WERI-Rb-1 (cell line): ENCODE measurements at regions not wholly inside any gene's neighbourhood (a gene's known extent, or its start where the extent isn't known, plus 50 kb on each side); places are given as distances from the start of the nearest gene placed in this dataset.

Experiments used
- DNase-seq: peaks from one replicate; pipeline ENCODE4 v3.0.0-alpha.2; 2020
- H3K27ac ChIP-seq: fragments of 250-450 bp; sonication (Bioruptor Pico); 2 replicates; pipeline ENCODE4 v1.5.1; 2020; ENCODE audit warnings: mild to moderate bottlenecking, moderate library complexity
- H3K27me3 ChIP-seq: fragments of 250-450 bp; sonication (Bioruptor Pico); 2 replicates; pipeline ENCODE4 v1.5.1; 2021; ENCODE audit warnings: mild to moderate bottlenecking, low read depth, moderate library complexity; ENCODE audit not compliant: insufficient read depth, severe bottlenecking
- H3K36me3 ChIP-seq: fragments of 250-450 bp; sonication (Bioruptor Pico); 2 replicates; pipeline ENCODE4 v1.5.1; 2020; ENCODE audit warnings: mild to moderate bottlenecking, moderate library complexity
- H3K4me3 ChIP-seq: 2 replicates; pipeline ENCODE4 v1.5.1; 2011; ENCODE audit warnings: low read depth, mild to moderate bottlenecking, control low read depth, low read length
- H3K9me3 ChIP-seq: fragments of 250-450 bp; sonication (Bioruptor Pico); 2 replicates; pipeline ENCODE4 v1.5.1; 2021; ENCODE audit warnings: mild to moderate bottlenecking, moderate library complexity; ENCODE audit not compliant: severe bottlenecking
- TF ChIP-seq, protein P1 (sequence below): IDR thresholded peaks from 2 replicates; pipeline ENCODE4 v1.5.1; 2011; ENCODE audit warnings: low read depth, mild to moderate bottlenecking, control low read depth, inconsistent platforms, low read length

DNA sequence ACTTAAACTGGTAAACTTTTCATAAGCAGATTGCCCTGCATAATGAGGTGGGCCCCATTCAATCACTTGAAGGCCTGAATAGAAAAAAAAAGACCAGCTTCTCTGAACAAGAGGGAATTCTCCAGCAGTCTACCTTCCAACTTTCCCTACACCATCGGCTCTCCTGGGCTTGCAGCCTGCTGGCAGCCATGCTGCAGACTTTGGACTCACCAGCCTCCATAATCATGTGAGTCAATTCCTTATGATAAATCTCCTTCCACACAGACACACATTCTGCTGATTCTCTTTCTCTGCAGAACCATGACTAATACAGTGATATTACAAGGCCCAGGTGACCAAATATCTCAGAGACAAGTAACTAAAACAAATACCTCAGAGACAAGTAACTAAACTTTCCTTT is 113.8 kb upstream of the WDR17 start:
- no peaks in the 10 kb centered on the region for H3K27me3 ChIP-seq
- DNase-seq: no peak
- H3K36me3 ChIP-seq: no peaks in the 10 kb centered on the region
- no peak overlapping the region for H3K27ac ChIP-seq
- H3K4me3 ChIP-seq: no peak overlapping the region
- TF ChIP-seq, protein P1, sequence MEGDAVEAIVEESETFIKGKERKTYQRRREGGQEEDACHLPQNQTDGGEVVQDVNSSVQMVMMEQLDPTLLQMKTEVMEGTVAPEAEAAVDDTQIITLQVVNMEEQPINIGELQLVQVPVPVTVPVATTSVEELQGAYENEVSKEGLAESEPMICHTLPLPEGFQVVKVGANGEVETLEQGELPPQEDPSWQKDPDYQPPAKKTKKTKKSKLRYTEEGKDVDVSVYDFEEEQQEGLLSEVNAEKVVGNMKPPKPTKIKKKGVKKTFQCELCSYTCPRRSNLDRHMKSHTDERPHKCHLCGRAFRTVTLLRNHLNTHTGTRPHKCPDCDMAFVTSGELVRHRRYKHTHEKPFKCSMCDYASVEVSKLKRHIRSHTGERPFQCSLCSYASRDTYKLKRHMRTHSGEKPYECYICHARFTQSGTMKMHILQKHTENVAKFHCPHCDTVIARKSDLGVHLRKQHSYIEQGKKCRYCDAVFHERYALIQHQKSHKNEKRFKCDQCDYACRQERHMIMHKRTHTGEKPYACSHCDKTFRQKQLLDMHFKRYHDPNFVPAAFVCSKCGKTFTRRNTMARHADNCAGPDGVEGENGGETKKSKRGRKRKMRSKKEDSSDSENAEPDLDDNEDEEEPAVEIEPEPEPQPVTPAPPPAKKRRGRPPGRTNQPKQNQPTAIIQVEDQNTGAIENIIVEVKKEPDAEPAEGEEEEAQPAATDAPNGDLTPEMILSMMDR: no peak
- H3K9me3 ChIP-seq: no peaks in the 10 kb centered on the region

DNA sequence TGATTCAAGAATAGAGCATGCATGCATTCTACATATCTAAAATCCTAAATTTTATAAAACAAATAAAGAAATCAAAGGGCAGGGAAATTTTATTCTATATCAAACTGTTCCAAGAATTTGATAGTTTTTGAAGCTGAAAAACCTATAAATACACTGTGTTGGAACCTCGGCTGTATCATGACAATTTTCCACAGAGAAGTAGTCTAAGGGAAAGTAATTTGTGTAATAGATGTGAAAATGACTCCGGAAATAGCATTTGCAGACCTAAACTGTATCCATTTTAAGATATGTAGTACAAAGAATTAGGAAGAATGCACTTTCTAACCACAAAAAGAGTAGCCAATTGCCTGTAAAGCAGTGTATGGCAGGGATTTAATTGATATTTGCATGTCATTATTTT is 112.5 kb upstream of the WDR17 start:
- TF ChIP-seq, protein P1: no peak
- H3K36me3 ChIP-seq: no peaks in the 10 kb centered on the region
- H3K9me3 ChIP-seq: no peaks in the 10 kb centered on the region
- no peak overlapping the region for H3K4me3 ChIP-seq
- no peak for DNase-seq
- no peaks in the 10 kb centered on the region for H3K27me3 ChIP-seq
- H3K27ac ChIP-seq: no peak overlapping the region

DNA sequence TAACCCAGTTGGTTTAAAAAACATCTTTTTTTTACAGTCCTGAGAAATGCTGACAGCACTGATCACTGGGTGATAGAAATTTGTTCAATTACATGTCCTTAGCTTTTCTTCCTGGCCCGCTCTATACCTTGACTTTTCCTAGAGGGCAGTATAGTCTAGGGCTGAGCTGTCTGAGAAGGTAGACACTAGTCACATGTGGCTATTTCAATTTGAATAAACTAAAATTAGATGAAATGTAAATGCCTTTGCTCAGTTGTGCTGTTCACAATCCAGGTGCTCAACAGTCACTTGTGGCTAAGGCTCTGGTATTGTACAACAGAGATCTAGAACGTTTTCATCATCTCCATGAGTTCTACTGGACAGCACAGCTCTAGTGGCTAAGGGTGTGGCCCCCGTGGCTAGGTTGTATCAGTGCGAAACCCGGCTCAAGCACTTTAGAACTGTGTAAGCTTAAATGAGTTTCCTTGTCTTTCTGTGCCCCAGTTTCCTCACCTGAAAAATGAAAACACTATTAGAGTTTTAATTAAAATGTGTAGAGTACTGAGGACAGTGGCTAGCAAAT is 111.6 kb upstream of the WDR17 start:
- no peak for DNase-seq
- Histone ChIP-seq H3K27ac (no peak overlapping the region), H3K9me3 (no peaks in the 10 kb centered on the region), H3K27me3 (no peaks in the 10 kb centered on the region), H3K36me3 (no peaks in the 10 kb centered on the region), H3K4me3 (no peak overlapping the region)
- TF ChIP-seq, protein P1: peak; percentile 35

DNA sequence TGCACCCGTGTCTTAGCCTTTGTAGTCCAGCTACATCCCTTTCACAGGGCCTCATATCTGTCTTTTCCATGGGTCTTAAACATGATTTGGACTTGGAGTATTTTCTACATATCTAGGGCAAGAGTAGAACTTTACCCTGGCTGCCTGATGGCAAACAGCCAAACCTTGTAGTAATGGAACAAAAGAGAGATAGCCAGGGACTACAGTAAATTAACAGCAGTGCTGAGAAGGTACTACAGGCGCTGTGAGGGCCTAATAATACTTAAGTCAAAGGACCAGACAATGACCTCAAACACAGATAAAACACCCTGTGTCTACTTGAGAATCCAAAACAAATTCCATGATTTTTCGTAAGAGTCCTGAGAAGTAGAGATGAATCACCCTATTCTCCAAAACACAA is 111.0 kb upstream of the WDR17 start:
- no peaks in the 10 kb centered on the region for H3K36me3 ChIP-seq
- H3K4me3 ChIP-seq: no peak overlapping the region
- H3K27me3 ChIP-seq: no peaks in the 10 kb centered on the region
- H3K9me3 ChIP-seq: no peaks in the 10 kb centered on the region
- no peak for DNase-seq
- TF ChIP-seq, protein P1: no peak
- no peak overlapping the region for H3K27ac ChIP-seq

DNA sequence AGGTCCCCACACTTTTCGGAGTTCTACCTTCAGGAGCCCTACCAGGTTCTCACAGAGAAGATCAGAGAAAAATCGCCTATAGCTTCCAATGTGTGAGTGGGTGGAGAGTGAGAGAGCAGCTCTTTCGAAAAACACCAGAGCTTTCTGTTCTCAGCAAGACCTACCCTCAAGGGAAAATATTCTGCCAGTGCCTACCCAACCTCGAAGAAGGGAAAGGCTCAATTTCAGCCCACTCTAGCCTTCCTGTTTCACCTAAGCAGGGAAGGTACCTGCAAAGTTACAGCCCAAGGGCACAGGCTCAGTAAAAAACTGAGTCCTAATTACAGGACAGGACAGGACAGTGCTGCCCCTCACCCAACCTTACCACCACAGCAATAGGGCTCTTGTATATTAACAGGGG is 104.0 kb upstream of the WDR17 start:
- TF ChIP-seq, protein P1: no peak
- no peak overlapping the region for H3K27ac ChIP-seq
- no peak overlapping the region for H3K4me3 ChIP-seq
- H3K9me3 ChIP-seq: no peaks in the 10 kb centered on the region
- no peaks in the 10 kb centered on the region for H3K27me3 ChIP-seq
- H3K36me3 ChIP-seq: no peaks in the 10 kb centered on the region
- no peak for DNase-seq

DNA sequence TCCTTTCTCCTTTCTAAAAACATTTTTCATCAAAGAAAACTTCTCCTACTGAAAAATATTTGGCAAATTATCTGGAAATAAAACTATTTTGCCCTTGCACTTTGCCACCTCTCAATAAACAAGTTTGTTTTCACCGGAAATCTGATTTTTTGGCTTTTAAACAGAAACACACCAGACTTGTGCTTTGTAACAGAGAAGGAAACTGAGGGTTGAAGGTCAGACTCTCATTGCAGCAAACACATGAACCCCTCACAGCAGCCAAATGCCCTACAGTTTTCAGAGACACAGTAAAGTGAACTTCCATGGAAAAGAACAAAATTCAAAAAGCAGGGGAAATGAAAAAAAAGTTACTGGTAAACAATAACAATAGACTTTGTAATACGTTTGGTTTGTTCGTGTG is 95.6 kb upstream of the WDR17 start:
- no peaks in the 10 kb centered on the region for H3K9me3 ChIP-seq
- no peaks in the 10 kb centered on the region for H3K36me3 ChIP-seq
- no peak overlapping the region for H3K4me3 ChIP-seq
- TF ChIP-seq, protein P1: no peak
- no peak overlapping the region for H3K27ac ChIP-seq
- no peak for DNase-seq
- H3K27me3 ChIP-seq: no peaks in the 10 kb centered on the region
